EH (cell line): ENCODE measurements at regions not wholly inside any gene's neighbourhood (a gene's known extent, or its start where the extent isn't known, plus 50 kb on each side); places are given as distances from the start of the nearest gene placed in this dataset.

Experiments used
- DNase-seq: peaks from one replicate; pipeline ENCODE4 v3.0.0-alpha.2; 2015; ENCODE audit warnings: low read depth

GRCh38 chr11:90845799-90846198 lies 623.0 kb upstream of the CHORDC1 start:
- no peak for DNase-seq

DNA sequence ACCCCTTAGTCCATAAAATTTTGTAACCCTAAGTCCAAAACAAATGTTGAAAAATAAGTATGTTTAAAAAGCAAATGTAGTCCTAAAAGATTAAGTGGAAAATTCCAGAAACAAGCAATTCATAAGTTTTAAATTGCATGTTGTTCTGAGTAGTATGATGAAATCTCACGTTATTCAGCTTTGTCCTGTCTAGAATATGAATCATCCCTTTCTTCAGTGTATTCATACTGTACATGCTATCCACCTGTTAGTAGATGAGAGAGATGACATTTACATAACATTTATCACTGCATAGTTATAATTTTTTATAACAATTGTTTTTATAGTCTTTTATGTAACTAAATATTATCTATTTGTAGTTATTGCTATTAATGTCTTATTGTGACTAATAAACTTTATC lies 622.3 kb upstream of the CHORDC1 start:
- no peak for DNase-seq

DNA sequence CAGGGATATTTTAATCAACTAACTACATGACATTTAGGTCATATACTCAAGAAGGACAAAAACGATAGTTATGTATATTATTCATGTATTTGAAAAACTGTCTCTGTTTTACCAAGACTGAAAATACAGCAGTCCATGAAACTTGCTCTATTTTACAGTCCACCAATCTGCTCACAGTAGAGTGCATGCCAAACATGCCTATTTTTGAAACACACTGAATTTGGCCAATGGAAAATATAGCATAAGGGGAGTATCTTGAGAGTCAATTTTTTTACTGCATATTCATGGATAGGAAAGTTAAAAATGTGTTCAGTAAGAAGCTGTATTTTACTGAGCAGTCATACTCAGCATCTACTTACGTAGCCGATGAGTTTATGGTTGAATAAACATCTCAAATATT lies 621.2 kb upstream of the CHORDC1 start:
- no peak for DNase-seq

- no peak for DNase-seq
These were observed 619.8 kb upstream of the CHORDC1 start for GRCh38 chr11:90842681-90843080.

- no peak for DNase-seq
These were observed 617.2 kb upstream of the CHORDC1 start for GRCh38 chr11:90840071-90840470.

DNA sequence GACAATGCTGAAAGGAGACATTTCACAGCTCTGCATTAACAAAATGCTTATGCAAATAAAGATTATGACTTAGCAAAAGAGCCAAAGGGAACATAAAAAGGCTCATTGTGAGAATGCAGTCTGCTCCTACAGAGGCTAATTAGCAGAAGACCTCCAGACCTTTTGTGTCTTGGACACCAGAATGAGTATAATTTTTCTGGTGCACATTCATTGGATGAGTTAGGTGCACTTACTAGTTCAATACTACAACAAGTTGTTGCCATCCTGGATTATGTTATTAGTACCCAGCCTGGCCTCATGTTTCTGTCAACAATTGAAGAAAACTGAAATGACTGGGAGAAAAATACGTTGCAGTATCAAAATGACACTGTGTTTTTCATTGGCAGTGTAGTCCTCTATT lies 613.2 kb upstream of the CHORDC1 start:
- DNase-seq = no peak

- DNase-seq = no peak
These were observed 600.6 kb upstream of the CHORDC1 start for GRCh38 chr11:90823446-90823845.

GRCh38 chr11:90822996-90823395 lies 600.1 kb upstream of the CHORDC1 start:
- no peak for DNase-seq

GRCh38 chr11:90818196-90818745 lies 595.4 kb upstream of the CHORDC1 start:
- no peak for DNase-seq

GRCh38 chr11:90809581-90809980 lies 586.7 kb upstream of the CHORDC1 start:
- no peak for DNase-seq

DNA sequence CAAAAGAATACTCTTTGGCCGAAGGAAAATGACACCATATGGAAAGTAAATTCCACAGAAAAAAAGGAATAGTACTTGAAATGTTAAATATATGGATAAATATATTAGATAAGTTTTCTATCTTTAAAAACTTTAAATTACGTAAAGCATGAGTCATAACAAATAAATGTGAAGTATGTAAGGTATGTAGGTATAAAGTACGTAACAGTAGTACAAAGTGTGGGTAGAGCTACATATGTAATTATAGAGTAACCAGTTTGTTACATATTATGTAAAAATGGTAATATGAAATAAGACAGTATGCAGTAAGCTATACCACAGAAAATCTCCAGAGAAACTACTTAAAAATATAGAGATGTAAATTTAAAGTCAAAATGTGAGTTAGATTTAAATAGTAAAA lies 582.3 kb upstream of the CHORDC1 start:
- no peak for DNase-seq

DNA sequence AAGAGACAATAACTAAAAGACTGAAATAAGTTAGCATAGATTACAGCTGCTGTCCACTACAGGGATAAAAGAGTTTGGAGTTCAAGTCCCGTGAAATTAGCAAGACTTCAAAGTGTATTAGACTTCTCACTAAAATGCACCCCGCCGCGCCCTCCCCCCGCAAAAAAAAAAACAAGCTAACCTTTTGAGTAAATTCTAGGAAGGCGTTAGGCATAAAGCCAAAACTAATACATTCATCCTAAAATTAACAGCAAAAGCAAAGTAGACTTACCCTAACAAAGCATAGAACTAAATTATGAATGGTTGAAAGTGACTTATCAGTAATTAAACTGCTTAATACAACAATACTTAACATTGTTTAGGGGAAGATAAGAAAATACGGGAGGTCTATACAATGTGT lies 581.0 kb upstream of the CHORDC1 start:
- DNase-seq = no peak

DNA sequence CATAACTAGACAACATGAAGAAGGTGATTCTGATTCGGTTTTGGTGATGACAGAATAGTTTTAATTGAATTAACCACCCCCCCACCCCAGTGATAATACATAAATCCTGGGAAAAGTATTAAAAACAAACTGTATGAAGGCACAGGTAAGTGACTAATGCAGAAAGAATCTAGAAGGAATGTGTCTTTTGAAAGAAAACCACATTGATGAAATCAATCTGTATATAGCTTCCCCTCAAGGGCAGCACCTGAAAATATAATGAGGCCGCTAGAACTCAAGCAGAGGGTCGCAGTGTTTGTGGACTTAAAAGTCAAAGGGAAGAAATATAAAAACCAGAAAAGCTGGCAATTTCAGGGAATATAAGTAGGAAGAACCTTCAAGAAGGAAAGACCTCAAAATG lies 580.5 kb upstream of the CHORDC1 start:
- no peak for DNase-seq

- no peak for DNase-seq
These were observed 575.9 kb upstream of the CHORDC1 start for GRCh38 chr11:90798769-90799168.

DNA sequence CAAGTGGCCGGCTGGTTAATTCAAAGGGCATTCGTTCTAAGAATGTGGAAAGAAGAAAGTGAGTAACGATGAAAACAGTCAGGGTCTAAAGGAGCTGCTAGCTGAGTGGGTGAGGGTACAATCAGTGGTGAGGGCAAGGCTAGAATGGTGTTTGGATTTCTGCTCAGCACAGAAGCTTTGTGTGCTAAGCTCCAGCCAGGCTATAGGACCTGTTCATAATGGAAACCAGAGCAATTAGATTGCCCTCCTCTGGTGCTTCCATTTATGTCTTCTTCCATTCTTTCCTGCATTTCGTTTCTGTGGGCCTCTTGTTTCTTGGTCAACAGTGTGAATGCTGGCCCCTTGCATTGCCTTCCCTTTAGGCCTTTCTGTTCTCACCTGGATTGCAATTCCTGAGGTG lies 572.9 kb upstream of the CHORDC1 start:
- DNase-seq = no peak

GRCh38 chr11:90788961-90789360 lies 566.1 kb upstream of the CHORDC1 start:
- no peak for DNase-seq

GRCh38 chr11:90784241-90784814 lies 561.5 kb upstream of the CHORDC1 start:
- DNase-seq = no peak

DNA sequence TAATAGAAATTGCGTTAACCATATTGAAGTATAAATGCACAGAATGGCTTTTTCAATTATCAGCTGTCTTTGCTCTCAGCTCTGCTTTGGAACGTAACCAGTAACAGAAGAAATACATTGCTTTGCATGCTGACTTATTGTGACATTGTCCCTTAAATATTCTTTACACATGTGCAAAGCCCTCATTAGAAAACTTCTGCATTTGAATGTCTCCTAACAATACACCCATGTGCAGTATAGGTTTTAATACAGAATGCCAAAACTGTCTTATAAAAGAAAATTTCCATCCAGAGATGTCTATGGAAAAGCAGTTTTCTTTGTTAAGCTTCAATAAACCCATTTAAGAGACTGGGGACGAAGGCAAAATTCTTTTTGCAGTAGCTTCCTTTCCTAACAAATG lies 560.3 kb upstream of the CHORDC1 start:
- DNase-seq = no peak

- no peak for DNase-seq
These were observed 556.2 kb upstream of the CHORDC1 start for GRCh38 chr11:90779098-90779497.

DNA sequence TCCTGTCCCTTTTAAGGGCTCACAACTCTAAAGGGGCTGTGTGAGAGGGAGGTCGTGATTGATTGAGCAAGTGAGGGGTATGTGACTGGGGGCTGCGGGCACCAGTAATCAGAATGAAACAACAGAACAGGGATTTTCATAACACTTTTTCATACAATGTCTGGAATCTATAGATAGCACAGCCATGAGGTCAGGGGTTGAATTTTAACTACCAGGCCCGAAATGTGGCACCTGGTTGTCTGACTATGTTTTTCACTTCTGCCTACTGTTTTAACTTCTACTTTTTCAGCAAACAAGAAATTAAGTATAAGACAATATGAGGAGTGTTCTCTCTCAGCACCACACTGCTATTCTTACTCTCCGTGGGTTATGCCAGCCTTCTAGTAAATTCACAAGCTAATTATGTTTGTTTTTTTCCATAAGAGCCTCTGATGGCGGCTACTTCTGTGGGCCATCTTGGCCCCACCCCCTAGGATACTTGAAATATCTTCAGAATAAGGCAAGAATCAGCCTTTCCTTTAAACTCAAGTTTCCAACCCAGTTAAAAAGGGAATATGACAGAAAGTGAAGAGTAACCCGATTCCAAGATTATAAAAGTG lies 552.8 kb upstream of the CHORDC1 start:
- DNase-seq = no peak

DNA sequence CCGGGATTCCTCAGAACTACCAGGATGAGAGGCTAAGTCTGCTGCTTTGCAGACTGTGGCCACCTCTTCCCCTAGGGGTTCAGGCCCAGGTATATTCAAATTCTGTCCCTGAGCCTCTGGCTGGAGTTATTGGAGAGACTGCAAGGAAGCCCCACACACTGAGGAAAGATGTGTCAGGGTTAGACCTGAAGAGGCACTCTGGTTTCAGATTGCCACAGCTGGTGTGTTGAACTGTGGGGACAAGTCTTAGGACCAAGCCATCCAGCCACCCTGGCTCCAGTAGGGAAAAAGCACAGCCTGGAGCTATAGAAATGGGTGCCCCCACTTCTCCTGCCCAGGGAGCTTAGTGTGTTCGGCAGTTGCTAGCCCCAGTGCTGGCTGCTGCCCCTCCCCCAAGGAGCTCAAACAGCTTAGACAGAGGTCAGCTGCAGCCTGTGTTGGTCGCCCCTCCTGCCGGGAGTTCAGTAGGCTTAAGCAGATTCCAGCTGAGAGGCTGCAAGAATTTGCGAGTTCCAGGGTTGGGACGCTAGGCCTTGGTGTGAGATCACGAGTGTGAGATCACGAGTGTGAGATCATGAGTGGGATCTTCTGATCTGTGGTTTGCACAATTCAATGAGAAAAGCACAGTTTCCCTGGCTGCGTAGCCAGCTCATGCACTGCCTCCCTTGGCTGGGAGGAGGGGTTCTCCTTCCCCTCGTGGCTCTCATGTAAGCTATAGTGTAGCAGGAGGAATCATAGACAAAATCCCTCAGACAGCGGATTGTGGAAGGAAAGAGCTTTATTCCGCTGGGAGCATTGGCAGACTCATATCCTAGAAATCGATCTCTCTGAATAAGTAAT lies 552.1 kb upstream of the CHORDC1 start:
- no peak for DNase-seq

DNA sequence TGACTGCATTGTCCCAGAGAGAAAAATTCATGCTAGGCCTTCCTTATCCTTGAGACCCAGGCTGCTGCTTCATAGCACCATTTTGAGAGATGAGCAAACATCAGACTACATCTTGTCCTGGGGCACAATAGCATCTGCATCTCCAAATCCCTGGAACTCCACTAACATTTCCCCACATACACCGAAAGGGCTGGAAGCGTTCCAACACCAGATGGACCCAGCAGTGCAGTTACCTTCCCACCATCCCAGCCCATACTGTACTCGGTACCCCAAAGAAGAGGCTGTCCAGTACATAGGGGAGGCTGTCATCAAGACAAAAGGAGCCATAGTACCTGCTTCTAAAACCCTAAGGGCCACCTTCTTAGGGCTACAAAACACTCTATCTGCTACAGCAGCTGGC lies 547.2 kb upstream of the CHORDC1 start:
- DNase-seq = no peak

DNA sequence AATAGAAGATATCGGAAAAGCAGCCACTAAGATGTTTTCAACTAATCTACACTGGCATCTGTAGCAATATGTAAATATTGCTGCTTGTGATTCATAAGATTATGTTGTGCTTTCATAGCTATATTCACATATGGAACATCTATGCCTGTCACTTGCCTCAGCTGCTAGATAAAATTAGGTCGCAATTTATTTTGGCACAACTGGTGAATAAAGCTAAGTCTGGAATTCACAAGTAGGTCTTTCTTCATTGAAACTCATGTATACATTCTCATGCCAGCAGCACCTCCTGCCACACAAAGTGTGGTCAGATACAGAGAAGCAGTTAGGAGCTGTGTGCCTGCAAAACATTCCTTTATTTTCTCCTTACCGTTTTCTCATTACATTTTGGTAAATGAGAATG lies 543.3 kb upstream of the CHORDC1 start:
- DNase-seq = no peak
